ENCODE measurements at regions not wholly inside any gene's neighbourhood (a gene's known extent, or its start where the extent isn't known, plus 50 kb on each side); places are given as distances from the start of the nearest gene placed in this dataset.
A peak's percentile ranks its signal among the peaks of the same experiment; 100 is the strongest.

GRCh38 chr6:22470454-22471131 lies 98.8 kb upstream of the HDGFL1 start:
- TF ChIP-seq EZH2 (IDR thresholded peaks at IDR 0.05; ENCODE audit: low read length): no peak
- no peak for TF ChIP-seq CTCF (optimal IDR thresholded peaks at IDR 0.05 in 1 of 3, IDR thresholded peaks at IDR 0.05 in 1 of 3, conservative IDR thresholded peaks at IDR 0.05 in 1 of 3; ENCODE audit: extremely low read depth in 1 of 3, insufficient read depth in 2 of 3, low read length in 3 of 3)
- Histone ChIP-seq H3K4me1 (ENCODE audit: control insufficient read depth, extremely low read depth, insufficient read depth, low read length) (no peaks in the 10 kb centered on the region), H3K9me3 (ENCODE audit: control insufficient read depth, low read depth, low read length) (no peaks in the 10 kb centered on the region), H4K20me1 (ENCODE audit: control insufficient read depth, extremely low read depth, insufficient read depth, low read length) (no peaks in the 10 kb centered on the region), H3K27me3 (ENCODE audit: control insufficient read depth, extremely low read depth, insufficient read depth, low read length) (no peaks in the 10 kb centered on the region), H3K9me1 (ENCODE audit: control insufficient read depth, extremely low read depth, insufficient read depth, low read length) (no peaks in the 10 kb centered on the region), H3K4me3 (ENCODE audit: control insufficient read depth in 2 of 3, extremely low read depth in 1 of 3, insufficient read depth in 2 of 3, low read depth in 1 of 3, low read length in 3 of 3) (no peak overlapping the region), H2AFZ (ENCODE audit: control insufficient read depth, low read length) (no peak overlapping the region), H3K9ac (ENCODE audit: control insufficient read depth, extremely low read depth, insufficient read depth, low read length) (no peak overlapping the region), H3K79me2 (ENCODE audit: control insufficient read depth, insufficient read depth, low read length) (no peaks in the 10 kb centered on the region), H3K36me3 (ENCODE audit: control insufficient read depth in 2 of 2, extremely low read depth in 1 of 2, insufficient read depth in 2 of 2, low read length in 2 of 2) (no peaks in the 10 kb centered on the region), H3K4me2 (ENCODE audit: control insufficient read depth, extremely low read depth, insufficient read depth, low read depth, low read length) (no peak overlapping the region), H3K27ac (ENCODE audit: control insufficient read depth, insufficient read depth, low read length) (no peak overlapping the region)
- no peak for DNase-seq (ENCODE audit: low read depth, low spot score)
- no peak for FAIRE-seq
- dilution Hi-C loops (cut with MboI; ENCODE audit: extremely low pct_ligation_motif_present, low sequenced_read_pairs): no loop called here

GRCh38 chr6:22471132-22471690 lies 98.2 kb upstream of the HDGFL1 start:
- H3K27me3 ChIP-seq (ENCODE audit: control insufficient read depth, extremely low read depth, insufficient read depth, low read length): no peaks in the 10 kb centered on the region
- H3K79me2 ChIP-seq (ENCODE audit: control insufficient read depth, insufficient read depth, low read length): no peaks in the 10 kb centered on the region
- dilution Hi-C loops (cut with MboI; ENCODE audit: extremely low pct_ligation_motif_present, low sequenced_read_pairs): no loop called here
- peak overlapping the region; percentile 32 for H3K4me2 ChIP-seq (ENCODE audit: control insufficient read depth, extremely low read depth, insufficient read depth, low read depth, low read length)
- no peak overlapping the region for H3K27ac ChIP-seq (ENCODE audit: control insufficient read depth, insufficient read depth, low read length)
- no peaks in the 10 kb centered on the region for H3K9me1 ChIP-seq (ENCODE audit: control insufficient read depth, extremely low read depth, insufficient read depth, low read length)
- H3K4me3 ChIP-seq (ENCODE audit: control insufficient read depth in 2 of 3, extremely low read depth in 1 of 3, insufficient read depth in 2 of 3, low read depth in 1 of 3, low read length in 3 of 3): no peak overlapping the region
- H4K20me1 ChIP-seq (ENCODE audit: control insufficient read depth, extremely low read depth, insufficient read depth, low read length): no peaks in the 10 kb centered on the region
- no peak overlapping the region for H2AFZ ChIP-seq (ENCODE audit: control insufficient read depth, low read length)
- no peaks in the 10 kb centered on the region for H3K9me3 ChIP-seq (ENCODE audit: control insufficient read depth, low read depth, low read length)
- no peaks in the 10 kb centered on the region for H3K36me3 ChIP-seq (ENCODE audit: control insufficient read depth in 2 of 2, extremely low read depth in 1 of 2, insufficient read depth in 2 of 2, low read length in 2 of 2)
- TF ChIP-seq EZH2 (IDR thresholded peaks at IDR 0.05; ENCODE audit: low read length) (no peak), CTCF (optimal IDR thresholded peaks at IDR 0.05 in 1 of 3, IDR thresholded peaks at IDR 0.05 in 1 of 3, conservative IDR thresholded peaks at IDR 0.05 in 1 of 3; ENCODE audit: extremely low read depth in 1 of 3, insufficient read depth in 2 of 3, low read length in 3 of 3) (peak in 2 of 3 experiments; percentile 28 to 37)
- DNase-seq (ENCODE audit: low read depth, low spot score) (no peak), FAIRE-seq (no peak)
- no peak overlapping the region for H3K9ac ChIP-seq (ENCODE audit: control insufficient read depth, extremely low read depth, insufficient read depth, low read length)
- H3K4me1 ChIP-seq (ENCODE audit: control insufficient read depth, extremely low read depth, insufficient read depth, low read length): no peaks in the 10 kb centered on the region
